HG03280 (cell line): ENCODE measurements at regions not wholly inside any gene's neighbourhood (a gene's known extent, or its start where the extent isn't known, plus 50 kb on each side); places are given as distances from the start of the nearest gene placed in this dataset.

ENCODE experiments used
- ATAC-seq: cut with Tn5 transposase; IDR thresholded peaks from one replicate; pipeline ENCODE4 v1.9.1; 2021; ENCODE audit warnings: mild to moderate bottlenecking, moderate library complexity; ENCODE audit not compliant: unreplicated experiment

DNA sequence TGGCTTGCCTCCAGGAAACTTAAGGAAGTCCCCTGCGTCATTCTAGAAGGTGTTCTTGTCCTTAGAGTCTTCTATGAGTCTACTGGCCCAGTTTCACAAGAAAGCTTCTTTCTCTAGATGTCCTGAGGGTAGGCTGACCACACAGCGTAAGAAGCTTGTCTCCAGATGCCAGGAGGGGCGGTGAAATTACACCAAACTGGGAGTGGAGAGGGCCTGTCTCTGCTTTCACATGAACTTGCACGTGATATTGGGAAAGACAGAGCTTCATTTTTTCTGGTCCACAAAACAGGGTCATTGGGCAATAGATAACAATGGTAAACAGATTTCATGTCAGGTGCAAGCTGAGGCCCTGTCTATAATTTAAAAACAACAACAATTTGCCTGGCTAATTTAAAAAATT is 85.7 kb upstream of the TBX3 start:
- no peak for ATAC-seq

DNA sequence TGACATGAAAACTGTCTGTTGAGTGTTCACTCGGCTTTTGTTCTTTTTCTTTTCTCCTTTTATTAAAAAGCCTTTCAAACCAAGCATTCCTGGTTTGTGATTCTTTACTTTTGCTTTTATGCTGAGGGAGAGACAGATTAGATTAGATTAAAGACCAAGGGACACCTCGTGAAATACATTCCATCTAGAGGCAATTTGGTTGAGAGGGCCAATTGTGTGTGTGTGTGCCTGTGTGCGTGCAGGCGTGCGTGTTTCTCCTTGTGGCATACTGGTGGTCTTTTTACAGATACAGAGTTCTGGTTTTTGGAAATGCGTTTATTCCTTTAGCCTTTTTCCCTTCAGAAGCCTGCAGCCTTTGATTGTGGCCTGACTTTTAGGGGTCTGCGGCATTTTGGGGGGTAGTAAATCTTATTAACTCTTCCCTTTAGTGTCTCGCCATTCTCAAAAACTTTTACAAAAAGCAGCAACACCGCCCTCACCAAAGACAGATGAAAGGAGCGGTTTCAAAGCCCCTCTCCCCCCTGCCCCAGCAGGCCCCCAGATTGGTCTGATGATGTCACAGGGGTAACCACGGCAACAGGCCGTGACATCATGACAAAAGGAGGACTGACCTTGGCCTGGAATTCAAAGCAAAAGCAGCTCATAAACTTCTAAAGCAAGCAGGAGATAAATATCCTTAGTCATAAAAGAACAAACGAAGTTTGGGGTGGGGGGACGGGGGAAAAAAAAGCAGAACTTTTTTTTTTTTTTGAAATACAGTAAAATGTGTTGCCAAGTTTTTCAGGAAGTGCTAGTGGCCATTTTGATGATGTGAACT is 84.1 kb upstream of the TBX3 start:
- no peak for ATAC-seq

DNA sequence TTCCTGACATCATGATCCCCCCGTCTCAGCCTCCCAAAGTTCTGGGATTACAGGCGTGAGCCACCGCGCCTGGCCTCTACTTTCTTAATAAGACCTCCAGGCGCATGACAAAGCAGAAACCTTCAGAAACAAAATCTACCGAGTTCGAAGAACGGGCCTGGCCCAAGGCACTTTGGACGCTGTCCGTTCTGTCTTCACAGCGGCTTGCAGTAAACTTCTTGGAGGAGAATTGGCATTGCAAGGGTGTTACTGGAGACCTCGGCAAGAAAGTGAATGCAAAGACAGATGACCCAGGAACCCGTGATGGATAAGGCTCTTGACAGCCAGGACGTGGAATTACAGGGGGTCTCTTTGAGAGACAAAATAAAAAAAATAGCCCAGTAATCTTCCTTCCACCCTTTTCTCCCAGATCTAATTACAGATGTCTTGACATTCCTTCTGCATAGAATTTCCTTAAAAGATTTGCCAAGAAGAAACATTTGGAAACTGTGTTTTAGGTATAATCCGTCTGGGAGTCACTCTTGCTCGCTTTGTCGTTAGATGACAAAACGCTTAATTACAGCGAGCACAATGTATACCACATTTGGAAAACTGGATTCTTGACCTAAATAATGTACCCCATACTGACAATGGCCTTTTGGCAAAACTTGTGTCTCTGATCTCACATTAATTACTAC is 83.2 kb upstream of the TBX3 start:
- ATAC-seq = no peak

DNA sequence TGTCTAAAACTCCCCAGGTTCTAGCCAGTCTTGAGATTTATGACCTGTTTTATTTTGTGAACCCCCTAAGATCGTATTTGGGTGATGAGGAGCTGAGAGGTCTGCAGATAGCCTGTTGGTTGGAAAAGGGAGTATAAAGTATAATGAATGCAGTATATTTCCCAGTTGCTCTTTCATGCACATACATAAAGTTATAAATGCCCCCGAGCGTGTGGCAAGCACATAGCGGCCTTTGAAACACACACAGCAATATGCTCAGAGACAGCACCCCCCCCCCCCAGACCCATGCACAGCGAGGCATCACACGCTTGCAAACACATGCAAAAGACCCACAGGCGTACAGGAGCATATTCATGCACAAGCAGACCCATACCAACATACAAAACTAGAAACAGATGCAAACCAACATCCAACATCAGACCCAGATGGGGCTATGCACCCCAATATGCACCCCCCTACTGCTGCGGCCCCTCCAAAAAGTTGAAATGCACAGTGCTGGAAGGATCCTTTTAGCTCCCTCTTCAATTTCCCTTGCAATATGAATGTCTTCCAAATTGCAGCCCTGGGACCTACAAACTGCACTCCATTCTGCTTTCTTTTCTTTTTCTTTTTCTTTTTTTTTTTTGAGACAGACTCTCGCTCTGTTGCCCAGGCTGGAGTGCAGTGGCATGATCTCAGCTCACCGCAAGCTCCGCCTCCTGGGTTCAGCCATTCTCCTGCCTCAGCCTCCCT is 82.2 kb upstream of the TBX3 start:
- ATAC-seq = no peak

DNA sequence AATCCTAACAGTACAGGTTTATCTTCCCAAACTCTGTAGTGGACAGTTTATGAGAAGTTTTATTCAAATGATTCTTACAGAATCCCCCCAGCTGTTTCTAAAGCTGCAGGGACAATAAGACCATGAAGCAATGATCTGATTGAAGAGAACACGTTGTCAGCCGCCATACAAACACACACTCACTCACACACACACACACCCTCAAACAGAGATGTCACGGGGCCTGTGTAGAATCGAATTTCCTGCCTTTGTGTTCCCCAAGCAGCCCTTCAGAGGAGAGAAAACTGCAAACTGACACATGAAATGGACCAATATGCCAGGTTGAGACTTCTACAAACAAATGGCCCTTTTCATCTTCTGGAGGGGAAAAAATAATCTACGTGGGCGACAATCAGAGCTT is 80.5 kb upstream of the TBX3 start:
- ATAC-seq = no peak

DNA sequence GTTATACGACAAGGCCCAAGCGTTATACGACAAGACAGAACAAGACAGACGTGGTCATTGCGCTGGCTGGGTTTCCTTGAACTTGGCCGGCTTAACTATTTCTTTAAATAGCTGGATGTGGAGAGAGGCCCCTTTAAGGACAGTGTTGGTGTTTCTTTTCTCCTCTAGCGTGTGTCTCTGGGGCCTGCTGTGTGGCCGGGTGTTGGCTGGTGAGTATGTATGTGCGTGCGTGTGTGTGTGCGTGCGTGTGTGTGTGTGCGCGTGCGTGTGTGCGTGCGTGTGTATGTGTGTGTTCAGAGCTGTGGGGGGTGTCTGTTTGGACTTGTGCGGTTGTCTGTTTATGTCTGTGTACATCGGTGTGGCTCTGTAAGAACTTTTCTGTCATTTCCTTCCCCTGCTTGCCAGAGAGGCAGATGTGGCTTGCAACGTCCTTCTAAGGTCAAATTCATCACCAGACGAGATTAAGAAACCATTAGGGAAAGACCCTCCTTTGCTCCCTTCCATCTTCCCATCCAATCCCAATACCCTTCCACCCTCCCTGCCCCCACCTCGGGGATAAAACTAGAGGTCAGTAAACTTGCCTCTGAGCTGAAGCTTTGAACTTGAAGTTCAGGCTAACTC is 78.6 kb upstream of the TBX3 start:
- ATAC-seq = no peak

DNA sequence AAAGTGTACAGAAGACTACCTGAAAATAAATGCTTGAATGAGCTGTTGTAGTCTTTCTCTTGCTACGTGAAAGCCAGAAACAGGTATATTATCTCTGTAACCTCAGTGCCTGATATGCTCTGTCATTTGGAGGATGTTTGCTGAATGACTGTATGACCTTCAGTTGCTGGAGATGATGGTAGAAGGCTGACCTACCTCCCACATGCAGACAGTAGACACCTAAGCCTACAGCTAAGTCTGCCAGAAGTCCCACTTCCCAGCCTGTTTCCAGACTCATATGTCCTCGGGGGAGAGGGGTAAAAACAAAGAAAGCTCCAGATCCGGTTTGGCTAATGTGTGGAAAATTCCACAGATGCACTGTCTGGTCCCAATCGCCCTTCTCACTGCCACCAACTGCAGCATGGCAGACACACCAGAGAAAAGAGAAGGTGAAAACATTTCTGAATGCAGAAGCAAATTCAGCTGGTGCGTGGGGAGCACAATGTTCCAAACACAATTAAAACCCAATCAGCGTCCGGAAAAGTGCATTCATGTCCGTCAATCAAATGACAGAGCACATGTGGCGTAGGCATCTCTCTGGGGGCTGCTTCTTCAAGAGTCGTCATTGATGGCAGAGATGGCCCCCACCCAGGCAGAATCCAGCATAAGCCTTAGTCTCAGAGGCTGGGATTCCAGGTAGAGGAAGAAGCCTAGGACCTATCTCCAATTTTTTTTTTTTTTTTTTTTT is 76.3 kb upstream of the TBX3 start:
- ATAC-seq = no peak

DNA sequence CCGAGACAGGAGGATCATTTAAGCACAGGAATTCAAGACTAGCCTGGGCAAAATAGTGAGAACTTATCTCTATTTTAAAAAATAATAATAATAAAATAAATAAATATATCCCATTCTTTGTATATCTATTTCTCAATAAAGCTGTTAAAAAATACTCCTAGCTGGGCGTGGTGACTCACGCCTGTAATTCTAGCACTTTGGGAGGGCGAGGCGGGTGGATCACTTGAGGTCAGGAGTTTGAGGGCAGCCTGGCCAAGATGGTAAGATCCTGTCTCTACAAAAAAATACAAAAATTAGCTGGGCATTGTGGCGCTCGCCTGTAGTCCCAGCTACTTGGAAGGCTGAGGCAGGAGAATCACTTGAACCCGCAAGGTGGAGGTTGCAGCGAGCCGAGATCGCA is 75.7 kb upstream of the TBX3 start:
- no peak for ATAC-seq

DNA sequence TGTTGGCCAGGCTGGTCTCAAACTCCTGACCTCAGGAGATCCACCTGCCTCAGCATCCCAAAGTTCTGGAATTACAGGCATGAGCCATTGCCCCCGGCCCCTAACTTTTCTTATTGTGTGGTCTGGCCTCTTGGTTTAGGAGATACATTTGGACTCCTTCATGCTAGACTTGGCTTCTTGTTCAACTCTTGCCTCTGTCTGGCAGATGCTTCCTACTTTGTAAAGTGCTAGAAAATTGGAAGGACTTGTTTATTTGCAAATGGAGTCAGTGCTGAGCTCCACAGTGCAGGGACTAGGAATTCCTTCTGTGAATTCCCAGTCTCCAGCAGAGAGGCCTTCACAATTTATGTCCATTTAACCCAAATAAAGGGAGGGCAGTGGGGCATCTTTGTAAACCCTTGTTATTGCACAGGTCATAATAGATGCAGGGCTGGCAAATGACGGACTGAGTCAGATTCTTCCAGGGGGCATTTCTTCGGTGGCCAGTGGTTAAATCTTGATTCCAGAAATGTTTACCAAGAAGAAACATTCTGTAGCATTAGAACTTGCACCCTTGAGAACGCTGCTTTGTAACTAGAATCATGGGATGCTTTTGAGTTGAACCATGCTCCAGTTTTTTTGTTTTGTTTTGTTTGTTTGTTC is 73.8 kb upstream of the TBX3 start:
- no peak for ATAC-seq

DNA sequence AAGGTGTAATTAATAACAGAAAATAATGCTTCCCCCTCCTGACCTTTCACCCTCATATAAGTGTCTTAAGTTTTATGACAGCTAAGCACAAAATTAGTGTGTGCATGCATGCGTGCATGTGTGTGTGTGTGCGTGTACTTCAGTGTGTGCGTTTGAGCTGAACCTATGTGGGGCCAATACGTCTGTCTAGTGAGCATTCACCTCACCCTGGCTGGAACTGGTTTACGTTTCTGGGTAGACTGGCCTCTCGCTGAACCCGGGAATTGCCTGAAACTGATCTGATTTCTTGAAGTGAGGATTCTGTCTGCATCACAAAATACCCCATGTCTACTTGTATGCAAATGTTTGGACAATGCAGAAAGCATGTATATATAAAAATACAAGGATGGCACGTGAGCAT is 68.2 kb upstream of the TBX3 start:
- no peak for ATAC-seq

DNA sequence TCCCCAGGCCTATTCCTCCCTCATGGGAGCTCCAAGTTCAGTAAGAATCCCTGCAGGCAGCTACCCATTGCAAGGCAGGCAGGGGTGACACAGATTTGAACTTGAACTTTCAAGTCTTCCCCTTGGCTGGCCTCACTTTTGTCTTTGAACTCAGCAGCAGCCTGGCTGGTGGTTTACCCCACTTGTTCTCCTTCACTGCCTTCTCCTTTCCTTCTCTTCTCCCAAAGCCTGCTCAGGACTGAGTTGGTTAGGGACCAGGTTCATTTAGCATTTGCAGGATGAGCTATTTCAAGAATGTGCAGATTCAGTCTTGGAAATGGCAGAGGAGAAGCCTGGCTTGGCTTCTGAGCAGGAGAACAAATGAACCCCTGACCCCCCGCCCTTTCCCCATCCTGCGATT is 67.7 kb upstream of the TBX3 start:
- no peak for ATAC-seq

DNA sequence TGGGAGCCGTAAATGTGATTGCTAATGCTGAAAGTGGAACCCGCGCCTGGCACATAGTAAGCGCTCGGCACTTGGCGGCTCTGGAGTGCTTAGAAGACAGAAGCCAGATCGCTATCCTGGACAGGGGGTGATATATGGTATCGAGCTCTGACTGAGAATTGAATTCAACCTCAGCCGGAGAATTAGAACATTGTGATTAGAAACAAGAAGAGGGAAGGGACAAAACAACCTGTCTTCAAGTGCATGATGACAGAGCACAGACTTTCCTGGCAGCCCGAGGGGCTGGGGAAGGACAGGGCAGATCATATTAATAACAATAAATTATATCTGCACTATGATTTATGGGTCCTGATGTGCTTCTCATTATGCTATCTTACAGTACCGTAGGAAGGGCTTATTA is 66.9 kb upstream of the TBX3 start:
- no peak for ATAC-seq

DNA sequence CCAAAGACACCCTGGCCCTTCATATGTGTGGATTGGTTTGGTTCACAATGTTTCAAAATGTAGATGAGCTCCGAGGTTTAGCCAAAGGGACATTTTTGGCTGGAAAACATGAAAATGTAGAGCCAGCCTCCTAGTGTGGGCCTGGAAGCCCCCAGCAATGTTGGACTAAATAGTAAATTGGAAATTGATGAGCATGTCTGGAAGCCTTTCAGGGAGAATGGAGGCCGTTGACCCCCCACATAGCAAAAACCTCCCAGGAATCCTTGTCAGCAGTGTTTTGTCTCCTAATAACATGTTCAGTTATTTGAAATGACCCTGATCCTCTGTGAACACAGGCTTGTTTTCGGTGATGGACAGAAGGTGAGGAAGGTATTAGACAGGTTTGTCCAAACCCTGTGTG is 65.1 kb upstream of the TBX3 start:
- no peak for ATAC-seq

DNA sequence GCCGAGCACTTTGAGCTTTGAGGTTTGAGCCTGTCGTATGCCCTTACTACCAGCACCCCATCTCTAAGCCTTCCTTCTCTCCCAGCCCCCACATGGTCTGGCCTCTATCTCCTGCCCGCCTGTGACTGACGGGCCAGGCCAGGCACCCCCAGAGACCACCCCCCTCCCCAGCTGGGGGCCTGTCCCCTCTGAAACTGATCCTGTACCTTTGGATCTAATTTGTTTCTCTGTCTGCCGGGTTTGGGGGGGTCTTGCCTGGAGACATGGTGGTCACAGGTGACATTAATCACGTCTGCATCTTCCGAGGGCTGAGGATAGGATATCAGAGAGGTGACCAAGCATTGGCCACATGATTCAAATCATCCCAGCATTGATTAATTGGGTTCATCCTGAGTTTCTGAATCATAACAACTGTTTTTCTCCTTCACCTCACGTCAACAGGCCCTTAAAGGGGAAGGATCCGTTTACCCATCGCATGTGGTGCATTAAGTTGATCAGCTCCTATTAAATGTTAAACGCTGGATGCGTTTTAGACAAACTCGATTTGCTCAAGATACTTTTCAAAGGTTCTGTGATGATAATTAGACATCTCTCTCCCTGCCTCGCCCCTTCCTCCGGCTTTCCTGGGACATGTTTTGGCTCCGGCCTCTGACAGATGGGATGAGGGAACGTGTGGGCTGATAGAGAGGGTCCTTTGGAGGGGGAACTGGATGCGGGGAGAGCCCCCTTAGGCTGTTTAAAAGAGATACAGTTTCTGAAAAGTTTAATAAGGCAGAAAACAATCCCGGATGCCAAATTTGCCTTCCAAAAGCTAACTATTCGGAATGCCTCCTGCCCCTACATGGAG is 63.3 kb upstream of the TBX3 start:
- no peak for ATAC-seq

DNA sequence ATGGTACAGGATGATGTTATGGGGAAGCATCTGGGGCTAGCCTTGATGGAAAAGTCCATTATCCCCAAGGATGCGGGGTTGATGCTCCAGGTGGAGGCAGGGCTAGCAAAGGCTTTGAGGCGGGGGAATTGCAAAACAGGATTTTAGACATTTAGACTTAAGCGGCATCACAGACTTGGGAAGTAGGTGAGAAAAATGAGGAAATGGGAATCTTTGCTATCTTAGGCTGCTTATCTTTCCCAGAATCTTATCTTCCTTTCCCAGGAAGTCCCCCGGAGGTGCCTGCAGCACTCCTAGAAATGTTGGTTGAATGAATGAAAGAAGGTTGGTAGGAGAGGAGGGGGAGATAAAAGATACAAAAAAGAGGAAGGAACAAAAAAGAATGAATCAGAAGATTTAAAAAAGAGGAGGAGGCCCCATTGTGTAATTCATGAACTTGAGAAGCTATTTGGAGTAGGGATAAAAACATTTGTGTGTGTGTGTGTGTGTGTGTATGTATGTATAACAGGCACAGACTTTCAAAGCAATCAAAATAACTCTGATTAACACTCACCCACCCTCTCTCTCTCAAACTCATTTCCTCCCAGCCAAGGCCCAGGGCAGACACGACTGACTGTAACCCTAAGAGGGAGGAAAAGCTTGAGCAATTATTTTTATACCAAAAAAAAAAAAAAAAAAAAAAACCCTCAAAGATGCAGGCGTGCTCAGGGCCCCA is 62.5 kb upstream of the TBX3 start:
- ATAC-seq = no peak

DNA sequence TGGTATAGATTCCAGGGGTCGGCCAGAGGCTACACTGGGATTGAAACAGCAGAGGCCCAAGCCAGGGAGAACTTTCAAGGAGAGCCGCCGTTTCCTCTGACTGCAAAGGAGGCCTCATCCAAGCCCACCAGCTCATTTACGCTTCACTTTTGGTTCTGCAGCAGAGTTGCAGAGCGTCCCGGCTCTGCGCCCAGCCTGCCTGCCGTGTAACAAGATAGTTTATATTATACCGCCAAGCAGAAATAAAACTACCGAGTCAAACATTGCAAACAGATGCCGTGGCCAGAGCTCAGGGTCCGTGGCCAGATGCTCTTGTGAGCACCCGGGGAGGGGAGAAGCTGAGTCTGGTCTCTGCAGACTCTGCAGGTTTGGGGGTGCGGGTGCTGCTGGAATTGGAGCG is 60.7 kb upstream of the TBX3 start:
- no peak for ATAC-seq

DNA sequence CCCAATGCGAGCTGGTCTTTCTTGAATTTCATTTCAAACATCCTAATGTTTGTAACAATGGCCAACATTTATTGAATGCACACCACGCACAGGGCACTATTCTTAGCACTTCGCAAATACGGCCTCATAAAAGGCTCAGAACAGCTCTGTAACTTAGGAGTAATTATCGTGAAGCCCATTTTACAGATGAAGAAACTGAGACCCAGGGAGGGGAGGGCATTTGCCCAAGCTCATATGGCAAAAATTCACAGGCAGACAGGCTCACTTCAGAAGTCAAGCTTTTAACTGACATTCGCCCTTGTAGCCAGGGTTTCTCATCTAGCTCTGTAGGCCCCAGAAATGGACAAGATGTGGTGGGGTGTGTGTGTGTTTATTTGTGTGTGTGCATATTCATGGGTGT is 60.3 kb upstream of the TBX3 start:
- no peak for ATAC-seq

DNA sequence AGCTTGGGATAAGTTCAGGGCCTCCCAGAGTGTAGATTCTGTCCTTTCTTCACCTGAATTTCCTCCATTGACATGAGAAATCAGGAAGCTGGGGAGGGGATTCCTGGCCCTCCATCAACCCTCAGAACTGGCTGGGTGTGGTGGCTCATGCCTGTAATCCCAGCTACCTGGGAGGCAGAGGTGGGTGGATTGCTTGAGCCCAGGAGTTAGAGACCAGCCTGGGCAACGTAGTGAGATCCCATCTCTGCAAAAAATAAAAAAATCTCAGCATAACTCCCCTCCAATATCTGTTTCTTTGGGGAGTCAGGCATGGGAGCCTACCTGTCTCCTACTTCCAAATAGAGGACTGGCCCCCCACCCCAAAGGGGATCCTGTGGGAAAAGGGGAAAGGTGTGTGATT is 59.8 kb upstream of the TBX3 start:
- no peak for ATAC-seq

DNA sequence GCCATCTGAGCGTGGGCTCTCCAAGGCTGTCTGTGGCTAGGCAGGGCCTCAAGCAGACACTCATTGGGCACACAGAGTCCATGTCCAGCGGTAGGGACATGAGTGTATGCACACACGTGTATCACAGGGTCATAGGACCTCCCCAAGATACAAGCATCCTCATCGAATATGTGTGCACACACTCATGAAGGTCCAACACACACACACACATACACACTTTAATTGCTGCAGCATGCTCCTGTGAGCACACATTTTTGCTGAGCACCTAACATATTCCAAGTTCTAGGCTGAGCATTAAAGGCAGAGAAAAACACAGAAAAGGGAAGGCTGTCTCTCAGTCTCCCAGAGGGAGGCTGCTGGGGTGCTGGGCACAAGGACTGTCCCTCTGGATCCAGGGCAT is 59.3 kb upstream of the TBX3 start:
- no peak for ATAC-seq
